ENCODE measurements at regions not wholly inside any gene's neighbourhood (a gene's known extent, or its start where the extent isn't known, plus 50 kb on each side); places are given as distances from the start of the nearest gene placed in this dataset.

- no peaks in the 10 kb centered on the region for H3K9me3 ChIP-seq (ENCODE audit: control insufficient read depth in 1 of 2, low read length in 2 of 2)
- no peaks in the 10 kb centered on the region for H3K27me3 ChIP-seq (ENCODE audit: control insufficient read depth in 1 of 2, insufficient read depth in 2 of 2, low read length in 2 of 2)
- H3K4me3 ChIP-seq (ENCODE audit: low read depth in 1 of 2, low read length in 2 of 2): no peak overlapping the region
- no peaks in the 10 kb centered on the region for H3K4me1 ChIP-seq (ENCODE audit: control insufficient read depth in 1 of 2, insufficient read depth in 2 of 2, low read length in 2 of 2)
- no peak overlapping the region for H3K27ac ChIP-seq (ENCODE audit: low read depth, low read length)
- no peak overlapping the region for H3K9ac ChIP-seq (ENCODE audit: low read depth in 1 of 2, low read length in 2 of 2)
- no peaks in the 10 kb centered on the region for H3K36me3 ChIP-seq (ENCODE audit: control insufficient read depth in 1 of 2, insufficient read depth in 2 of 2, low read length in 2 of 2)
Observed at GRCh38 chr18:34115409-34116081, 109.2 kb downstream of the NOL4 start.

GRCh38 chr18:34114996-34115395 lies 109.7 kb downstream of the NOL4 start:
- Histone ChIP-seq H3K27ac (ENCODE audit: low read depth, low read length) (no peak overlapping the region), H3K4me3 (ENCODE audit: low read depth in 1 of 2, low read length in 2 of 2) (no peak overlapping the region), H3K36me3 (ENCODE audit: control insufficient read depth in 1 of 2, insufficient read depth in 2 of 2, low read length in 2 of 2) (no peaks in the 10 kb centered on the region), H3K4me1 (ENCODE audit: control insufficient read depth in 1 of 2, insufficient read depth in 2 of 2, low read length in 2 of 2) (no peaks in the 10 kb centered on the region), H3K9ac (ENCODE audit: low read depth in 1 of 2, low read length in 2 of 2) (no peak overlapping the region), H3K9me3 (ENCODE audit: control insufficient read depth in 1 of 2, low read length in 2 of 2) (no peaks in the 10 kb centered on the region), H3K27me3 (ENCODE audit: control insufficient read depth in 1 of 2, insufficient read depth in 2 of 2, low read length in 2 of 2) (no peaks in the 10 kb centered on the region)

- Histone ChIP-seq H3K9me3 (ENCODE audit: control insufficient read depth in 1 of 2, low read length in 2 of 2) (peaks cover 0 to 10% of the 10 kb centered on the region in 2 donors), H3K36me3 (ENCODE audit: control insufficient read depth in 1 of 2, insufficient read depth in 2 of 2, low read length in 2 of 2) (no peaks in the 10 kb centered on the region), H3K9ac (ENCODE audit: low read depth in 1 of 2, low read length in 2 of 2) (no peak overlapping the region), H3K27ac (ENCODE audit: low read depth, low read length) (no peak overlapping the region), H3K4me1 (ENCODE audit: control insufficient read depth in 1 of 2, insufficient read depth in 2 of 2, low read length in 2 of 2) (no peaks in the 10 kb centered on the region), H3K27me3 (ENCODE audit: control insufficient read depth in 1 of 2, insufficient read depth in 2 of 2, low read length in 2 of 2) (no peaks in the 10 kb centered on the region), H3K4me3 (ENCODE audit: low read depth in 1 of 2, low read length in 2 of 2) (no peak overlapping the region)
Observed at GRCh38 chr18:34108206-34108605, 116.5 kb downstream of the NOL4 start.

- Histone ChIP-seq H3K36me3 (ENCODE audit: control insufficient read depth in 1 of 2, insufficient read depth in 2 of 2, low read length in 2 of 2) (no peaks in the 10 kb centered on the region), H3K27me3 (ENCODE audit: control insufficient read depth in 1 of 2, insufficient read depth in 2 of 2, low read length in 2 of 2) (no peaks in the 10 kb centered on the region), H3K4me1 (ENCODE audit: control insufficient read depth in 1 of 2, insufficient read depth in 2 of 2, low read length in 2 of 2) (no peaks in the 10 kb centered on the region), H3K9ac (ENCODE audit: low read depth in 1 of 2, low read length in 2 of 2) (no peak overlapping the region), H3K4me3 (ENCODE audit: low read depth in 1 of 2, low read length in 2 of 2) (no peak overlapping the region), H3K27ac (ENCODE audit: low read depth, low read length) (no peak overlapping the region), H3K9me3 (ENCODE audit: control insufficient read depth in 1 of 2, low read length in 2 of 2) (no peaks in the 10 kb centered on the region)
Observed at GRCh38 chr18:34098109-34098508, 126.6 kb downstream of the NOL4 start.

- Histone ChIP-seq H3K9me3 (ENCODE audit: control insufficient read depth in 1 of 2, low read length in 2 of 2) (no peaks in the 10 kb centered on the region), H3K4me3 (ENCODE audit: low read depth in 1 of 2, low read length in 2 of 2) (no peak overlapping the region), H3K36me3 (ENCODE audit: control insufficient read depth in 1 of 2, insufficient read depth in 2 of 2, low read length in 2 of 2) (no peaks in the 10 kb centered on the region), H3K4me1 (ENCODE audit: control insufficient read depth in 1 of 2, insufficient read depth in 2 of 2, low read length in 2 of 2) (no peaks in the 10 kb centered on the region), H3K27me3 (ENCODE audit: control insufficient read depth in 1 of 2, insufficient read depth in 2 of 2, low read length in 2 of 2) (no peaks in the 10 kb centered on the region), H3K9ac (ENCODE audit: low read depth in 1 of 2, low read length in 2 of 2) (no peak overlapping the region), H3K27ac (ENCODE audit: low read depth, low read length) (no peak overlapping the region)
Observed at GRCh38 chr18:34097312-34097711, 127.4 kb downstream of the NOL4 start.

- no peak overlapping the region for H3K9ac ChIP-seq (ENCODE audit: low read depth in 1 of 2, low read length in 2 of 2)
- H3K4me3 ChIP-seq (ENCODE audit: low read depth in 1 of 2, low read length in 2 of 2): no peak overlapping the region
- H3K36me3 ChIP-seq (ENCODE audit: control insufficient read depth in 1 of 2, insufficient read depth in 2 of 2, low read length in 2 of 2): no peaks in the 10 kb centered on the region
- H3K27ac ChIP-seq (ENCODE audit: low read depth, low read length): no peak overlapping the region
- H3K4me1 ChIP-seq (ENCODE audit: control insufficient read depth in 1 of 2, insufficient read depth in 2 of 2, low read length in 2 of 2): no peaks in the 10 kb centered on the region
- H3K27me3 ChIP-seq (ENCODE audit: control insufficient read depth in 1 of 2, insufficient read depth in 2 of 2, low read length in 2 of 2): no peaks in the 10 kb centered on the region
- no peaks in the 10 kb centered on the region for H3K9me3 ChIP-seq (ENCODE audit: control insufficient read depth in 1 of 2, low read length in 2 of 2)
Observed at GRCh38 chr18:34094148-34094547, 130.6 kb downstream of the NOL4 start.

- Histone ChIP-seq H3K27me3 (ENCODE audit: control insufficient read depth in 1 of 2, insufficient read depth in 2 of 2, low read length in 2 of 2) (no peaks in the 10 kb centered on the region), H3K4me1 (ENCODE audit: control insufficient read depth in 1 of 2, insufficient read depth in 2 of 2, low read length in 2 of 2) (no peaks in the 10 kb centered on the region), H3K4me3 (ENCODE audit: low read depth in 1 of 2, low read length in 2 of 2) (no peak overlapping the region), H3K9ac (ENCODE audit: low read depth in 1 of 2, low read length in 2 of 2) (no peak overlapping the region), H3K9me3 (ENCODE audit: control insufficient read depth in 1 of 2, low read length in 2 of 2) (no peaks in the 10 kb centered on the region), H3K27ac (ENCODE audit: low read depth, low read length) (no peak overlapping the region), H3K36me3 (ENCODE audit: control insufficient read depth in 1 of 2, insufficient read depth in 2 of 2, low read length in 2 of 2) (no peaks in the 10 kb centered on the region)
Observed at GRCh38 chr18:34092796-34093195, 131.9 kb downstream of the NOL4 start.

GRCh38 chr18:34086370-34086769 lies 138.3 kb downstream of the NOL4 start:
- Histone ChIP-seq H3K9me3 (ENCODE audit: control insufficient read depth in 1 of 2, low read length in 2 of 2) (no peaks in the 10 kb centered on the region), H3K4me3 (ENCODE audit: low read depth in 1 of 2, low read length in 2 of 2) (no peak overlapping the region), H3K9ac (ENCODE audit: low read depth in 1 of 2, low read length in 2 of 2) (no peak overlapping the region), H3K27ac (ENCODE audit: low read depth, low read length) (no peak overlapping the region), H3K36me3 (ENCODE audit: control insufficient read depth in 1 of 2, insufficient read depth in 2 of 2, low read length in 2 of 2) (no peaks in the 10 kb centered on the region), H3K27me3 (ENCODE audit: control insufficient read depth in 1 of 2, insufficient read depth in 2 of 2, low read length in 2 of 2) (no peaks in the 10 kb centered on the region), H3K4me1 (ENCODE audit: control insufficient read depth in 1 of 2, insufficient read depth in 2 of 2, low read length in 2 of 2) (peaks cover 0 to 6% of the 10 kb centered on the region in 2 donors)

- no peaks in the 10 kb centered on the region for H3K36me3 ChIP-seq (ENCODE audit: control insufficient read depth in 1 of 2, insufficient read depth in 2 of 2, low read length in 2 of 2)
- H3K4me3 ChIP-seq (ENCODE audit: low read depth in 1 of 2, low read length in 2 of 2): no peak overlapping the region
- no peaks in the 10 kb centered on the region for H3K27me3 ChIP-seq (ENCODE audit: control insufficient read depth in 1 of 2, insufficient read depth in 2 of 2, low read length in 2 of 2)
- H3K9ac ChIP-seq (ENCODE audit: low read depth in 1 of 2, low read length in 2 of 2): no peak overlapping the region
- H3K4me1 ChIP-seq (ENCODE audit: control insufficient read depth in 1 of 2, insufficient read depth in 2 of 2, low read length in 2 of 2): peaks cover 0 to 6% of the 10 kb centered on the region in 2 donors
- H3K9me3 ChIP-seq (ENCODE audit: control insufficient read depth in 1 of 2, low read length in 2 of 2): no peaks in the 10 kb centered on the region
- no peak overlapping the region for H3K27ac ChIP-seq (ENCODE audit: low read depth, low read length)
Observed at GRCh38 chr18:34085140-34085739, 139.5 kb downstream of the NOL4 start.

- Histone ChIP-seq H3K36me3 (ENCODE audit: control insufficient read depth in 1 of 2, insufficient read depth in 2 of 2, low read length in 2 of 2) (no peaks in the 10 kb centered on the region), H3K4me3 (ENCODE audit: low read depth in 1 of 2, low read length in 2 of 2) (no peak overlapping the region), H3K9me3 (ENCODE audit: control insufficient read depth in 1 of 2, low read length in 2 of 2) (no peaks in the 10 kb centered on the region), H3K27ac (ENCODE audit: low read depth, low read length) (no peak overlapping the region), H3K4me1 (ENCODE audit: control insufficient read depth in 1 of 2, insufficient read depth in 2 of 2, low read length in 2 of 2) (peaks cover 0 to 6% of the 10 kb centered on the region in 2 donors), H3K9ac (ENCODE audit: low read depth in 1 of 2, low read length in 2 of 2) (no peak overlapping the region), H3K27me3 (ENCODE audit: control insufficient read depth in 1 of 2, insufficient read depth in 2 of 2, low read length in 2 of 2) (no peaks in the 10 kb centered on the region)
Observed at GRCh38 chr18:34084635-34085034, 140.1 kb downstream of the NOL4 start.
